ENCODE measurements at regions not wholly inside any gene's neighbourhood (a gene's known extent, or its start where the extent isn't known, plus 50 kb on each side); places are given as distances from the start of the nearest gene placed in this dataset.

- TF ChIP-seq CTCF (conservative IDR thresholded peaks at IDR 0.05; ENCODE audit: low read length): no peak
- TF ChIP-seq EZH2phosphoT487 (IDR thresholded peaks at IDR 0.05; ENCODE audit: borderline replicate concordance, low read depth, low read length): no peak
Observed at GRCh38 chr2:155727187-155727895, 605.2 kb downstream of the NR4A2 start.
